ENCODE measurements at regions not wholly inside any gene's neighbourhood (a gene's known extent, or its start where the extent isn't known, plus 50 kb on each side); places are given as distances from the start of the nearest gene placed in this dataset.

DNA sequence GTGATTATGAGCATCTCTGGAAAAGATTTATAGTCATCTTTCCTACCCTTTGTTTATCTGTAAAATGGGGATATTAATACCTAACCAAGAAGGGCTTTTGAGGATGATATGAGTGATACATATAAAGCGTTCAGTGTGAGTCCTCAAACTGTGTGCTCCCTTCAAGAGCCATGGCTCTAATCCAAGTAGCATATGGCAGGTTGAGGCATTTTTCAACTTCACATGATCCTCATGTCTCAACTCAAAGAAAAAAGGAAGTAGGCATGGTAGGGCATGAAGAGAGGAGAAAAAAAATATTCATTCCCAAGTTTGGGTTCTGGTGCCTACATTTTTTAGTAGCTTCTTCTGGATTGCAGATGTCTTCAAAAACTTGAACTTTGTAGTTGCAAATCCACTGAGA lies 286.3 kb upstream of the ATP2B1 start:
- CTCF ChIA-PET: interaction anchor here (1.0 kb wide), 1 partner anchor 9 kb away, joined by 3 read pairs; no protein-coding TSS in a partner anchor
- TF ChIP-seq, protein P1, sequence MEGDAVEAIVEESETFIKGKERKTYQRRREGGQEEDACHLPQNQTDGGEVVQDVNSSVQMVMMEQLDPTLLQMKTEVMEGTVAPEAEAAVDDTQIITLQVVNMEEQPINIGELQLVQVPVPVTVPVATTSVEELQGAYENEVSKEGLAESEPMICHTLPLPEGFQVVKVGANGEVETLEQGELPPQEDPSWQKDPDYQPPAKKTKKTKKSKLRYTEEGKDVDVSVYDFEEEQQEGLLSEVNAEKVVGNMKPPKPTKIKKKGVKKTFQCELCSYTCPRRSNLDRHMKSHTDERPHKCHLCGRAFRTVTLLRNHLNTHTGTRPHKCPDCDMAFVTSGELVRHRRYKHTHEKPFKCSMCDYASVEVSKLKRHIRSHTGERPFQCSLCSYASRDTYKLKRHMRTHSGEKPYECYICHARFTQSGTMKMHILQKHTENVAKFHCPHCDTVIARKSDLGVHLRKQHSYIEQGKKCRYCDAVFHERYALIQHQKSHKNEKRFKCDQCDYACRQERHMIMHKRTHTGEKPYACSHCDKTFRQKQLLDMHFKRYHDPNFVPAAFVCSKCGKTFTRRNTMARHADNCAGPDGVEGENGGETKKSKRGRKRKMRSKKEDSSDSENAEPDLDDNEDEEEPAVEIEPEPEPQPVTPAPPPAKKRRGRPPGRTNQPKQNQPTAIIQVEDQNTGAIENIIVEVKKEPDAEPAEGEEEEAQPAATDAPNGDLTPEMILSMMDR (IDR thresholded peaks at IDR 0.05; ENCODE audit: extremely low read depth in 1 of 2, insufficient read depth in 1 of 2, low read depth in 1 of 2, low read length in 2 of 2): no peak
- TF ChIP-seq POLR2AphosphoS5 (IDR thresholded peaks at IDR 0.05; ENCODE audit: insufficient read depth, low read depth, low read length) (no peak), MYC (IDR thresholded peaks at IDR 0.05; ENCODE audit: low read depth, low read length) (no peak), FOS (IDR thresholded peaks at IDR 0.05; ENCODE audit: borderline replicate concordance, insufficient read depth, low read length) (no peak), GATA2 (IDR thresholded peaks at IDR 0.05; ENCODE audit: insufficient read depth, insufficient read length, low read depth, low read length) (no peak)
- TF ChIP-seq, protein P2, sequence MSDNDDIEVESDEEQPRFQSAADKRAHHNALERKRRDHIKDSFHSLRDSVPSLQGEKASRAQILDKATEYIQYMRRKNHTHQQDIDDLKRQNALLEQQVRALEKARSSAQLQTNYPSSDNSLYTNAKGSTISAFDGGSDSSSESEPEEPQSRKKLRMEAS (IDR thresholded peaks at IDR 0.05; ENCODE audit: insufficient read depth, insufficient read length): no peak

More for the DNA sequence above, 286.3 kb upstream of the ATP2B1 start:
- Histone ChIP-seq H3K27ac (ENCODE audit: insufficient read depth, low read depth, low read length) (no peak overlapping the region), H3K4me1 (ENCODE audit: control insufficient read depth, extremely low read depth, insufficient read depth, low read length) (peaks cover 4% of the 10 kb centered on the region), H3K27me3 (ENCODE audit: control insufficient read depth in 2 of 2, insufficient read depth in 2 of 2, low read length in 2 of 2) (no peaks in the 10 kb centered on the region), H2AFZ (ENCODE audit: low read depth, low read length) (no peak overlapping the region), H3K79me2 (ENCODE audit: control insufficient read depth, insufficient read depth, low read length) (no peaks in the 10 kb centered on the region), H3K36me3 (ENCODE audit: control insufficient read depth in 2 of 2, extremely low read depth in 1 of 2, insufficient read depth in 2 of 2, low read length in 2 of 2) (no peaks in the 10 kb centered on the region), H3K9me1 (replicated peaks; ENCODE audit: control insufficient read depth, extremely low read depth, insufficient read depth, low read length) (no peaks in the 10 kb centered on the region), H3K4me2 (ENCODE audit: insufficient read depth, low read length) (no peak overlapping the region), H3K4me3 (replicated peaks in 1 of 3; ENCODE audit: insufficient read depth in 1 of 3, low read depth in 1 of 3, low read length in 3 of 3) (no peak overlapping the region), H3K9ac (replicated peaks; ENCODE audit: extremely low read depth, insufficient read depth, low read length) (no peak overlapping the region), H4K20me1 (replicated peaks; ENCODE audit: control insufficient read depth, extremely low read depth, insufficient read depth, low read length) (no peaks in the 10 kb centered on the region), H3K9me3 (replicated peaks; ENCODE audit: control insufficient read depth, insufficient read depth, low read length) (no peaks in the 10 kb centered on the region)
- POLR2A ChIA-PET: no interaction called here
- dilution Hi-C loops (cut with MboI; ENCODE audit: extremely low pct_ligation_motif_present, low sequenced_read_pairs): no loop called here
- FAIRE-seq: no peak
- BruUV-seq (replicated peaks): no TSS peak
- DNase-seq (ENCODE audit: low read depth, low spot score): no peak
- intact Hi-C loops (cut with micrococcal nuclease): no loop called here
